DND-41 (cell line): ENCODE measurements at regions not wholly inside any gene's neighbourhood (a gene's known extent, or its start where the extent isn't known, plus 50 kb on each side); places are given as distances from the start of the nearest gene placed in this dataset.

Experiments
- EZH2 ChIP-seq: IDR thresholded peaks from 3 replicates; pipeline ENCODE4 v1.6.1; 2012; ENCODE audit warnings: borderline replicate concordance, low read depth, mild to moderate bottlenecking, moderate library complexity, low read length, inconsistent platforms; ENCODE audit not compliant: severe bottlenecking
- TF ChIP-seq, protein P1 (sequence below): IDR thresholded peaks from 2 replicates; pipeline ENCODE4 v1.5.1; 2012; ENCODE audit warnings: borderline replicate concordance, low read length, moderate library complexity, mild to moderate bottlenecking; ENCODE audit not compliant: poor library complexity, severe bottlenecking; ENCODE audit errors: extremely low read depth

DNA sequence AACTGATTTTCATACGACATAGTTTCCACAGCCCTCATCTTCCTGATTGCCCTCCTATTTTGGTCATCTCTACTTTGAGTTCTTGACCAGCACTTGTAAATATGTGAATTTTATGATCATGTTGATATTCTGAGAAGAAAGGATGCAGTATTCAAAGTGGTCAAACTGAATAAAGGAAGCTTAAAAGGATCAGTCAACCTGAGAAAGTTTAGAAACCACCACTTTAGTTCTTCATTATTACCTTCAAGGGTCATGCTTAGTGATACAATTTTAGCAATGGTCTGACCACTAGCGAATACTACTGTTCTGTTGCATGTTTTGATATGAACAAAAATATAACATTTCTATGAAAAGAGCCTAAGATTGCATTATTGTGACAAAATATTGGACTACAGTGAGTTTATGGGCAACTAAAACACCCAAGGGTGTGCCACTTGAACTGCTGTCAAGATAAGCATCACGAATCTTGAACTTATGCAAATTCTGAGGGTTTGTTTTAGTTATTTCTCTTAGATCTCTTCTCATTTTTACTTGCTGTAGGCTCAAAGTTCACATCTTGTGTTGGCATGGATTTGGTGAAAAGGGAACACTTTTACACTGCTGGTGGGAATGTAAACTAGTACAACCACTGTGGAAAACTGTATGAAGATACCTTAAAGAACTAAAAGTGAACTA lies 247.7 kb downstream of the IPMK start:
- TF ChIP-seq, protein P1, sequence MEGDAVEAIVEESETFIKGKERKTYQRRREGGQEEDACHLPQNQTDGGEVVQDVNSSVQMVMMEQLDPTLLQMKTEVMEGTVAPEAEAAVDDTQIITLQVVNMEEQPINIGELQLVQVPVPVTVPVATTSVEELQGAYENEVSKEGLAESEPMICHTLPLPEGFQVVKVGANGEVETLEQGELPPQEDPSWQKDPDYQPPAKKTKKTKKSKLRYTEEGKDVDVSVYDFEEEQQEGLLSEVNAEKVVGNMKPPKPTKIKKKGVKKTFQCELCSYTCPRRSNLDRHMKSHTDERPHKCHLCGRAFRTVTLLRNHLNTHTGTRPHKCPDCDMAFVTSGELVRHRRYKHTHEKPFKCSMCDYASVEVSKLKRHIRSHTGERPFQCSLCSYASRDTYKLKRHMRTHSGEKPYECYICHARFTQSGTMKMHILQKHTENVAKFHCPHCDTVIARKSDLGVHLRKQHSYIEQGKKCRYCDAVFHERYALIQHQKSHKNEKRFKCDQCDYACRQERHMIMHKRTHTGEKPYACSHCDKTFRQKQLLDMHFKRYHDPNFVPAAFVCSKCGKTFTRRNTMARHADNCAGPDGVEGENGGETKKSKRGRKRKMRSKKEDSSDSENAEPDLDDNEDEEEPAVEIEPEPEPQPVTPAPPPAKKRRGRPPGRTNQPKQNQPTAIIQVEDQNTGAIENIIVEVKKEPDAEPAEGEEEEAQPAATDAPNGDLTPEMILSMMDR, result no peak
- no peak for TF ChIP-seq EZH2
